Uterus (tissue), 2 donors: ENCODE measurements at regions not wholly inside any gene's neighbourhood (a gene's known extent, or its start where the extent isn't known, plus 50 kb on each side); places are given as distances from the start of the nearest gene placed in this dataset.

Experiments
- POLR2A ChIP-seq, 2 donors: fragments of 450-650 bp; IDR thresholded peaks; one replicate each; pipeline ENCODE4 v1.6.1; 2016; ENCODE audit warnings: antibody characterized with exemption in 2 of 2, mild to moderate bottlenecking in 1 of 2, moderate library complexity in 1 of 2
- TF ChIP-seq, protein P1 (sequence below), 4 experiments: fragments of 200-600 bp in 2 of 4; fragments of 450-650 bp in 2 of 4; sonication (generic) in 2 of 4; IDR thresholded peaks; one replicate each; pipeline ENCODE4 v1.5.1; 2016 to 2019; ENCODE audit warnings: antibody characterized with exemption in 4 of 4, mild to moderate bottlenecking in 2 of 4, moderate library complexity in 1 of 4

DNA sequence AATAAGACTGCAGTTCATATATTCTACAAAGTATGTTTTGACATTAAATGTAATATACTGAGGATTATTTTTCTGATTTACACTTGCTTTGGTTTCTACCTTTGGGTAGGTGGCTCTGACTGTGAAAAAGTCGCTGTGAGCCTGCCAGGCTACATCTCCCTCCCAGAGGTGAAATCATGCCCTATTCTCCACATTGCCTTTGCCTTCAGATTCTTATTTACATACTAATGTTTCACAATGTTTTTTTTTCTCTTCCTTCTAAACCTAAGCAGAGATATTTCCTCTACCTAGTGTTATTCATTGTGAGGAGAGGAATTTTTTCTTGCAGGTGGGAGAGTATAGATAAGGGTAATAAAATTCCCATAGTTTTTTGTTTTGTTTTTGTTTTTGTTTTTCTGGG is 111.5 kb upstream of the ANTXRL start:
- TF ChIP-seq, protein P1, sequence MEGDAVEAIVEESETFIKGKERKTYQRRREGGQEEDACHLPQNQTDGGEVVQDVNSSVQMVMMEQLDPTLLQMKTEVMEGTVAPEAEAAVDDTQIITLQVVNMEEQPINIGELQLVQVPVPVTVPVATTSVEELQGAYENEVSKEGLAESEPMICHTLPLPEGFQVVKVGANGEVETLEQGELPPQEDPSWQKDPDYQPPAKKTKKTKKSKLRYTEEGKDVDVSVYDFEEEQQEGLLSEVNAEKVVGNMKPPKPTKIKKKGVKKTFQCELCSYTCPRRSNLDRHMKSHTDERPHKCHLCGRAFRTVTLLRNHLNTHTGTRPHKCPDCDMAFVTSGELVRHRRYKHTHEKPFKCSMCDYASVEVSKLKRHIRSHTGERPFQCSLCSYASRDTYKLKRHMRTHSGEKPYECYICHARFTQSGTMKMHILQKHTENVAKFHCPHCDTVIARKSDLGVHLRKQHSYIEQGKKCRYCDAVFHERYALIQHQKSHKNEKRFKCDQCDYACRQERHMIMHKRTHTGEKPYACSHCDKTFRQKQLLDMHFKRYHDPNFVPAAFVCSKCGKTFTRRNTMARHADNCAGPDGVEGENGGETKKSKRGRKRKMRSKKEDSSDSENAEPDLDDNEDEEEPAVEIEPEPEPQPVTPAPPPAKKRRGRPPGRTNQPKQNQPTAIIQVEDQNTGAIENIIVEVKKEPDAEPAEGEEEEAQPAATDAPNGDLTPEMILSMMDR (IDR thresholded peaks at IDR 0.05) = no peak
- TF ChIP-seq POLR2A (IDR thresholded peaks at IDR 0.05) = no peak
